Brain microvascular endothelial cell (primary cell): ENCODE measurements at regions not wholly inside any gene's neighbourhood (a gene's known extent, or its start where the extent isn't known, plus 50 kb on each side); places are given as distances from the start of the nearest gene placed in this dataset.

Experiments used
- DNase-seq: peaks from one replicate; pipeline ENCODE4 v3.0.0-alpha.2; 2020
- H3K27ac ChIP-seq: fragments of 250-450 bp; sonication (Bioruptor Pico); 2 replicates; pipeline ENCODE4 v1.5.1; 2020; ENCODE audit warnings: mild to moderate bottlenecking, moderate library complexity
- H3K27me3 ChIP-seq: fragments of 250-450 bp; sonication (Bioruptor Pico); replicated peaks from 2 replicates; pipeline ENCODE4 v1.5.1; 2020; ENCODE audit warnings: mild to moderate bottlenecking
- H3K36me3 ChIP-seq: fragments of 250-450 bp; sonication (Bioruptor Pico); replicated peaks from 2 replicates; pipeline ENCODE4 v1.5.1; 2020; ENCODE audit warnings: mild to moderate bottlenecking
- H3K4me3 ChIP-seq: 2 replicates; pipeline ENCODE4 v1.5.1; 2011; ENCODE audit warnings: low read depth, mild to moderate bottlenecking, control low read depth, low read length, moderate library complexity
- CTCF ChIP-seq: IDR thresholded peaks from 2 replicates; pipeline ENCODE4 v1.5.1; 2011; ENCODE audit warnings: low read depth, mild to moderate bottlenecking, moderate library complexity, low read length, control low read depth, inconsistent platforms; ENCODE audit errors: missing control alignments
- in situ Hi-C: cut with HindIII; loops from 2 replicates; pipeline ENCODE4 v1.10.0; 2017; ENCODE audit warnings: low sequenced_read_pairs, low pct_ligation_motif_present

DNA sequence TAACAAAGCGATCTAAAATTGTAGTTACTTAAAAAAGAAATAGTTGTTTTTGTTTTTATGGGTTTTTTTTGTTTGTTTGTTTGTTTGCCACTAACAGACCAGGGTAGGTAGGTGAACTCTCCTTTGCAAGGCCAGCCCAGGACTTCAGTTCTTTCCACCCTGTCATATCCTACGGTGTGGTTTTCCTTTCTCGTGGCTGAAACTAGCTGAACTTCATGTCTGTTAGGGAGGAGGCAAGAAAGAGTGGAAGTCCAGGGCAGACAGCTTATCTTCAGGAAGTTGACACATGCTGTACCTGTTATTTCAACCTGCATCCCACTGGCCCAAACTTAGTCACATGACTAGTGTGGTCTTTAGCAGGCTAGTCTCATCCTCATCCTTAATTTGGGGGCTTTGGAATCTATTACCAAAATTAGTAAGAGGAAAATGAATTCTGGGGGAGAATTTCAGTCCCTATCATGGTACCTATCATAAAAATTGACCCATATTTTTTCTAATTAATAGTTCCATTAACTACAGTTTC, 62.9 kb upstream of the LRRC7 start:
- no peaks in the 10 kb centered on the region for H3K36me3 ChIP-seq
- no peak overlapping the region for H3K27ac ChIP-seq
- no peak for DNase-seq
- in situ Hi-C loops = no loop called here
- TF ChIP-seq CTCF = no peak
- no peak overlapping the region for H3K4me3 ChIP-seq
- H3K27me3 ChIP-seq = no peaks in the 10 kb centered on the region

DNA sequence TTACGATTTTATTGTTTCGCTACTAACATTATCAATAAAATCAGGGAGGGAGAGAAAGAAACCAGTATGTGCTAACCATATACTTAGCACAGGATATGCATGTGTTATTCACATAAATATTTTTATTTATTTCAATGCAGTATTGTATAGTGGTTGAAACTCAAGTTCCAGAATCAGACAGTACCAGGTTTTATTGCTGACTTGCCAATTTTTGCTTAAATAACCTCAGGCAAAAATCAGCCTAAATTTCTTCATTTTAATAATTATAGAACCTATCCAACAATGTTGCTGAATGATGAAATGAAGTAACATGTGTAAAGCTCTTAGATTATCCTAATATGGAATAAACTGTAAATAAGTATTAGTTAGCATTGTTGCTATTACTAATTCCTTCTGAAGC, 61.4 kb upstream of the LRRC7 start:
- H3K4me3 ChIP-seq = no peak overlapping the region
- TF ChIP-seq CTCF = no peak
- no peaks in the 10 kb centered on the region for H3K27me3 ChIP-seq
- DNase-seq = no peak
- H3K27ac ChIP-seq = no peak overlapping the region
- H3K36me3 ChIP-seq = no peaks in the 10 kb centered on the region
- in situ Hi-C loops = no loop called here

DNA sequence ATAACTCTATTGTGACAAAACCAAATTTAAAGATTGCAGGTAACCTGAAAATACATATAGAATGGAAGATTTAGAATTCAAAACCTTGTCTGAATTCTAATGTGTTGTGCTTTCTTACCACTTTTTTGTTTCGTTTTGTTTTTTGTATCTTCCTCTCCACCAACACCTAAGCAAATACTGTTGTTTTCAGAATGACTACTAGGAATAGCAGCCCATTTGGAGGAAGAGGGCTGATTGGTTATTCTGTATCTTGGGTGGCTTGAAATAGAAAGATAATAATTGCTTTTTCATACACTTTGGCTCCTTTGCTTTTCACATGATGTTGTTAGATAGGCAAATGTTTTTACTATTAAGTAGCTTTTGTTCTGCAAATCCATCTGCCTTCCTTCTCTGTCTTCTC, 61.0 kb upstream of the LRRC7 start:
- TF ChIP-seq CTCF = no peak
- Histone ChIP-seq H3K4me3 (no peak overlapping the region), H3K36me3 (no peaks in the 10 kb centered on the region), H3K27me3 (no peaks in the 10 kb centered on the region), H3K27ac (no peak overlapping the region)
- in situ Hi-C loops = no loop called here
- no peak for DNase-seq

DNA sequence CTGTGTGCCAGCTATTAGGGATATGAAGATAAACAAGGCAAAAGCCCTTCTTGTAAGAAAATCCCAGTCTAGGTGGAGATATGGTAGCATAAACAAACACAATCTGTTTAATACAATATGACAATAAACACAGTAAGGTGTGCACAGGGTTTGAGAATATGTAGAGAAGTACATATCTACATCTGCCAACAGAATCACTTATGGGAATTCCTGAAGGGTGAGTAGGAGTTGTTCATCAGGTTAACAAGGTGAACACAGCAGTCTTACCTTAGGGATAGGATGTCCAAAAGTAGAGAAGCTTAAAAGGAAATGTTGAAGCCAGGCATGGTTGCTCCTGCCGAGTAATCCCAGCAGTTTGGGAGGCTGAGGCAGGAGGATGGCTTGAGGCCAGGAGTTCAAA, 57.7 kb upstream of the LRRC7 start:
- TF ChIP-seq CTCF = no peak
- H3K27ac ChIP-seq = no peak overlapping the region
- no peaks in the 10 kb centered on the region for H3K36me3 ChIP-seq
- no peak overlapping the region for H3K4me3 ChIP-seq
- no peaks in the 10 kb centered on the region for H3K27me3 ChIP-seq
- in situ Hi-C loops = no loop called here
- DNase-seq = no peak

DNA sequence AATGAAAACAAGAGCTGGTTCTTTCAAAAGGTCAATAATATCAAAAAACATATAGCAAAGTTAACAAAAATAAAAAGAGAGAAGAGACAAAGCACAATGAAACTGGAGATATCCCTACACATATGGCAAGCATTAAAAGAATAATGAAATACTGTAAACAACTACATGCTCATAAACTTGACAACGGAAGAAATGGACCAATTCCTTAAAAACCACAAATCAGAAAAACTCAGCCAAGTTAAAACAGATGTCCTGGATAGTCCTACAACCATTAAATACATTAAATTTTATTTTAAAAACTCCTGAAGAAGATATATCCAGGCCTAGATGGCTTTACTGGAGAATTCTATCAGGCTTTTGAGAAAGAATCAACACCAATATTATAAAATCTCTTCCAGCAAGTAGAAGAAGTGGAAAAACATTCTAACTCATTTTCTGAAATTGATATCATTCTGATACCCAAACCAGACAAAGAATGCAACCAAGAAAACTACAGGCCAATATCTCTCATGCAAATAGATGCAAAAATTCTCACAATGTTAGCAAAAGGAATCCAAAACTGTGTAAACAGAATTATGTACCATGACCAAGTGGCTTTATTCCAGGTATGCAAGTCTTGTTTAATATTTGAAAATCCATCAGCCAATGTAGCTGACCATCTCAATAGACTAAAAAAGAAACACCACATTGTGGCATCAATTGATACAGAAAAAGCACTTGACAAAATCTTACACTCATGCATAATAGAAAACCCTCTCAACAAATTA, 56.1 kb upstream of the LRRC7 start:
- H3K27ac ChIP-seq = no peak overlapping the region
- H3K4me3 ChIP-seq = no peak overlapping the region
- H3K27me3 ChIP-seq = no peaks in the 10 kb centered on the region
- H3K36me3 ChIP-seq = no peaks in the 10 kb centered on the region
- TF ChIP-seq CTCF = no peak
- DNase-seq = no peak
- in situ Hi-C loops = no loop called here

DNA sequence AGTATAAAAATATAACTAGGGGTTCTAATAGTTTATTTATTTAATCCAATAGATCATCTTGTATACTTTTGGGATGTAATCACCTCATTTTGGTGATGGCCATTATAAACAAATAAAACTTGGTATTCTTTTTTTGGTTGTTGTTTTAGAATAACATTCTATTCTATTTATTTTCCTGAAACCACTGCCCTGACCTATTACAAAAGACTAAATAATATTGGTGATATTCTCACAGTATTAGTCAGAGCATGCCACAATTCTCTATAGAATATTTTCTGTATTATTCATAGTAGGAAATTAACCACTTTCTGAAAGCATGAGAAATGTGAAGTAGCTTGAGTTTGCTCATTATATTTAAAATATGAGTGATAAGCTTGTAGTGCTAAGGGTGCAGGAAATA, 54.1 kb upstream of the LRRC7 start:
- in situ Hi-C loops = no loop called here
- no peak for DNase-seq
- H3K27ac ChIP-seq = no peak overlapping the region

More for the DNA sequence above, 54.1 kb upstream of the LRRC7 start:
- Histone ChIP-seq H3K4me3 (no peak overlapping the region), H3K36me3 (no peaks in the 10 kb centered on the region), H3K27me3 (no peaks in the 10 kb centered on the region)
- no peak for TF ChIP-seq CTCF
